ENCODE measurements at regions not wholly inside any gene's neighbourhood (a gene's known extent, or its start where the extent isn't known, plus 50 kb on each side); places are given as distances from the start of the nearest gene placed in this dataset.
"Not testable (repeated sequence)": the region's sequence is repeated elsewhere in the genome, so short reads cannot be mapped to it uniquely, and the experiment has no call there.

DNA sequence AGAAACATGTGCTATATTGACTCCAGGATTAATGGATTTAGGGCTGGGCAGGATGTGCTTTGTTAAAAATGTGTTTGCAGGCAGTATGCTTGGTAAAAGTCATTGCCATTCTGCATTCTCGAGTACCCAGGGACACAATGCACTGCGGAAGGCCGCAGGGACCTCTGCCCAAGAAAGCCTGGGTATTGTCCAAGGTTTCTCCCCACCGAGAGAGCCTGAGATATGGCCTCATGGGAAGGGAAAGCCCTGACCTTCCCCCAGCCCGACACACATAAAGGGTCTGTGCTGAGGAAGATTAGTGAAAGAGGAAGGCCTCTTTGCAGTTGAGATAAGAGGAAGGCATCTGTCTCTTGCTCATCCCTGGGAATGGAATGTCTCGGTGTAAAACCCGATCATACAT lies 186.7 kb upstream of the PTER start:
- TF ChIP-seq L3MBTL2 (conservative IDR thresholded peaks at IDR 0.05); BHLHE40 (IDR thresholded peaks at IDR 0.05; ENCODE audit: borderline replicate concordance); SUZ12 (IDR thresholded peaks at IDR 0.05); TARDBP (IDR thresholded peaks at IDR 0.05); FOXK2 (IDR thresholded peaks at IDR 0.05); ARNT (IDR thresholded peaks at IDR 0.05); HDGF (IDR thresholded peaks at IDR 0.05; ENCODE audit: borderline replicate concordance); FOXA1 (IDR thresholded peaks at IDR 0.05); SP1 (IDR thresholded peaks at IDR 0.05): not testable (repeated sequence)

Measured in HEK293T (cell line).